ENCODE measurements at regions not wholly inside any gene's neighbourhood (a gene's known extent, or its start where the extent isn't known, plus 50 kb on each side); places are given as distances from the start of the nearest gene placed in this dataset.

GRCh38 chr9:88034964-88035363 is 60.6 kb upstream of the CDK20 start:
- no peak for DNase-seq (ENCODE audit: low read depth in 2 of 2)

GRCh38 chr9:88033359-88033702 is 59.0 kb upstream of the CDK20 start:
- no peak for DNase-seq (ENCODE audit: low read depth in 2 of 2)

- no peak for DNase-seq (ENCODE audit: low read depth in 2 of 2)
These were observed 54.0 kb upstream of the CDK20 start for GRCh38 chr9:88028338-88028737.

GRCh38 chr9:88026118-88026479 is 51.8 kb upstream of the CDK20 start:
- DNase-seq (ENCODE audit: low read depth in 2 of 2), result no peak

GRCh38 chr9:88025411-88026117 is 51.2 kb upstream of the CDK20 start:
- no peak for DNase-seq (ENCODE audit: low read depth in 2 of 2)

- no peak for DNase-seq (ENCODE audit: low read depth in 2 of 2)
These were observed 50.6 kb upstream of the CDK20 start for GRCh38 chr9:88024896-88025295.

Data from stimulated activated CD4-positive, alpha-beta T cell treated with anti-CD3 and anti-CD28 coated beads, Interleukin-1b, Interleukin-23, amount 100 ng/mL, for 4 hours (primary cell).